ENCODE measurements at regions not wholly inside any gene's neighbourhood (a gene's known extent, or its start where the extent isn't known, plus 50 kb on each side); places are given as distances from the start of the nearest gene placed in this dataset.

DNA sequence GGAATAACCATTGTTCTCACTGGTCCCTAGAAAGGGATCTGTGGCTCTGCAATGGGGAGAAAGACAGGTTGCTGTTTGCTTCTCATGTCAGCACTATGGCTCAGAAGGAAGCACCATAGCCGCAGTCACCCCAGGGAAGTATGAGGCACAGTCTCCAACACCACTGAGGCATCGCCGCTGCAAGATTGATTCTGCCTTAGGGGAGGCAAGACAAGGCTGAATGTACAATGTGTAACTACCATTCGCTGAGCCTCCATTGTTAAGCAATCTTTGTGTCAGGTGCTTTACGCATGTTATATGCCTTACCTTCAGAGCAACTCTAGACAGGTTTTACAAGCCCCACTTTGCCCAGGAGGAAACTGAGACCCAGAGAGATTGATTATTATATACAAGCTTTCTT, 100.7 kb upstream of the KCNMB2 start:
- TF ChIP-seq SRF (IDR thresholded peaks at IDR 0.05; ENCODE audit: low read depth, low read length) (no peak), ASH2L (IDR thresholded peaks at IDR 0.05; ENCODE audit: low read length) (no peak), EP300 (IDR thresholded peaks at IDR 0.05; ENCODE audit: borderline replicate concordance in 1 of 2, low read depth in 2 of 2, low read length in 2 of 2) (no peak), BRCA1 (IDR thresholded peaks at IDR 0.05; ENCODE audit: low read depth, low read length) (no peak), POLR2A (IDR thresholded peaks at IDR 0.05; ENCODE audit: control extremely low read depth in 1 of 2, low read depth in 2 of 2, low read length in 2 of 2) (no peak), KDM4A (IDR thresholded peaks at IDR 0.05; ENCODE audit: low read depth, low read length, severe bottlenecking) (no peak), GABPA (IDR thresholded peaks at IDR 0.05; ENCODE audit: borderline replicate concordance, insufficient read depth, low read length) (no peak), SAP30 (IDR thresholded peaks at IDR 0.05; ENCODE audit: insufficient read depth, insufficient replicate concordance, low read length) (no peak), NRF1 (IDR thresholded peaks at IDR 0.05; ENCODE audit: low read depth, low read length) (no peak), RNF2 (IDR thresholded peaks at IDR 0.05; ENCODE audit: borderline replicate concordance, low read depth, low read length, missing control alignments, poor library complexity, severe bottlenecking) (no peak)
- TF ChIP-seq, protein P1, sequence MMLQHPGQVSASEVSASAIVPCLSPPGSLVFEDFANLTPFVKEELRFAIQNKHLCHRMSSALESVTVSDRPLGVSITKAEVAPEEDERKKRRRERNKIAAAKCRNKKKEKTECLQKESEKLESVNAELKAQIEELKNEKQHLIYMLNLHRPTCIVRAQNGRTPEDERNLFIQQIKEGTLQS (IDR thresholded peaks at IDR 0.05; ENCODE audit: insufficient read depth, low read depth, low read length) = no peak
- H3K79me2 ChIP-seq (ENCODE audit: control insufficient read depth in 1 of 2, insufficient read depth in 2 of 2, low read length in 2 of 2) = no peaks in the 10 kb centered on the region
- no peak overlapping the region for H3K56ac ChIP-seq (replicated peaks; ENCODE audit: insufficient read length, low read depth, low read length)
- H2BK15ac ChIP-seq (ENCODE audit: low read length) = no peak overlapping the region
- H3K79me1 ChIP-seq (ENCODE audit: low read depth, low read length) = no peaks in the 10 kb centered on the region
- H2AFZ ChIP-seq (ENCODE audit: low read length) = no peak overlapping the region
- no peak overlapping the region for H2BK20ac ChIP-seq (ENCODE audit: low read length)
- WGBS, 2 experiments (ENCODE audit: extremely low coverage in 1 of 2, insufficient coverage in 1 of 2, insufficient read length in 1 of 2, insufficient replicate concordance in 2 of 2, low coverage in 1 of 2, low lambda C conversion rate in 2 of 2, missing lambda C conversion rate in 1 of 2) = 90% methylated on average over 5 of the region's 5 CpGs; no CpG with 5 or more reads in 1 of the 2 experiments
- H3K4me1 ChIP-seq (replicated peaks in 1 of 4; ENCODE audit: control insufficient read depth in 3 of 4, insufficient read depth in 4 of 4, low read length in 3 of 4) = peaks cover 0 to 5% (median 0%) of the 10 kb centered on the region in 4 experiments; a peak in 2 of 7 replicates
- H3K23ac ChIP-seq (ENCODE audit: insufficient read length) = no peak overlapping the region
- H3K4me2 ChIP-seq (ENCODE audit: insufficient read depth in 1 of 2, low read depth in 2 of 2, low read length in 2 of 2) = no peak overlapping the region
- DNase-seq (ENCODE audit: low read depth in 1 of 2, low spot score in 2 of 2) = no peak
- H4K20me1 ChIP-seq (replicated peaks in 1 of 2; ENCODE audit: control insufficient read depth in 1 of 2, insufficient read depth in 2 of 2, low read length in 2 of 2) = no peaks in the 10 kb centered on the region
- no peak overlapping the region for H4K8ac ChIP-seq (ENCODE audit: extremely low read depth, insufficient read depth, low read length)
- ChIA-PET POLR2A (ENCODE audit: partially characterized antibody) (no interaction called here), CTCF (ENCODE audit: partially characterized antibody) (interaction anchor here (0.5 to 4.7 kb wide), 19 partner anchors 8 to 914 kb away, joined by 3 to 25 read pairs (median 5); no protein-coding TSS in a partner anchor)
- H2BK5ac ChIP-seq (ENCODE audit: low read depth, low read length) = no peak overlapping the region
- H3K27ac ChIP-seq (ENCODE audit: low read depth, low read length) = no peak overlapping the region
- H2BK120ac ChIP-seq (replicated peaks; ENCODE audit: low read depth, low read length) = no peak overlapping the region
- H3K18ac ChIP-seq (ENCODE audit: extremely low read depth, low read length) = no peak overlapping the region
- no peak overlapping the region for H2AK5ac ChIP-seq (ENCODE audit: low read depth, low read length)
- no peak overlapping the region for H3K14ac ChIP-seq (ENCODE audit: insufficient read length)
- no peak overlapping the region for H3K9ac ChIP-seq (replicated peaks in 1 of 4; ENCODE audit: extremely low read depth in 1 of 4, low read depth in 3 of 4, low read length in 3 of 4)
- H4K5ac ChIP-seq (ENCODE audit: insufficient read length, low read depth, low read length) = no peak overlapping the region
- no peaks in the 10 kb centered on the region for H3K9me3 ChIP-seq (ENCODE audit: insufficient read depth in 2 of 2, low read depth in 1 of 2, low read length in 1 of 2)
- no peaks in the 10 kb centered on the region for H3K23me2 ChIP-seq (ENCODE audit: low read depth, low read length)
- H2BK12ac ChIP-seq (ENCODE audit: low read depth, low read length) = 0 out of 2 replicates have a peak overlapping the region, but pooled peaks have one; percentile 2
- H3K27me3 ChIP-seq (replicated peaks in 1 of 4; ENCODE audit: control insufficient read depth in 3 of 4, extremely low read depth in 1 of 4, insufficient read depth in 3 of 4, low read length in 3 of 4) = no peaks in the 10 kb centered on the region
- H3K36me3 ChIP-seq (ENCODE audit: control insufficient read depth in 2 of 4, insufficient read depth in 4 of 4, low read length in 3 of 4) = no peaks in the 10 kb centered on the region
- FAIRE-seq = no peak
- no peak overlapping the region for H4K91ac ChIP-seq (replicated peaks; ENCODE audit: insufficient read length, low read length)
- H3K4ac ChIP-seq (replicated peaks; ENCODE audit: insufficient read length, low read depth, low read length) = no peak overlapping the region
- no peak overlapping the region for H3K4me3 ChIP-seq (ENCODE audit: extremely low read depth in 1 of 4, insufficient read depth in 2 of 4, low read depth in 3 of 4, low read length in 4 of 4)
